ENCODE measurements at regions not wholly inside any gene's neighbourhood (a gene's known extent, or its start where the extent isn't known, plus 50 kb on each side); places are given as distances from the start of the nearest gene placed in this dataset.

GRCh38 chr22:49348631-49349030 lies 479.0 kb downstream of the BRD1 start (continued):
- TF ChIP-seq ZNF148 (tag by site-specific recombination; IDR thresholded peaks at IDR 0.05; ENCODE audit: borderline replicate concordance), result no peak

DNA sequence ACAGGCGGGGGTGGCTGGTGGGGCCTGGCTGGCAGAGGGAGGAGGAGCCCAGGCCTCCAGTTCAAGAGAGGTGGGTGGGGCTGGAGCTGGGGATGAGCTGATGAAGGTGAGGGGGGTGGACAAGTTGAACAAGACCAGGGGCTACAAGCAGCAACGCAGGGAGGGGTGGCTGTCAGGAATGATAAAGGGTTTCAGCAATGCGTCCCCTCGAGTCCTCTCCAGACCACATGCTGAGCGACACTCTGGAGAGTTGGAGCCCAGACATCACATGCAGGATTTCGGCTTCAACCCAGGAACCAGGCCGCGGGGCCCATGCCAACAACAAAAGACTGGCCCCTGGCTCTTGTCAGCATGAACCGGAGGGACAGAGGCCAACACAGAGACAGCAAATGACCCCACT lies 480.3 kb downstream of the BRD1 start:
- Histone ChIP-seq H3K4me1 (ENCODE audit: control insufficient read depth, insufficient read depth, low read length) (no peaks in the 10 kb centered on the region), H3K36me3 (ENCODE audit: control insufficient read depth in 2 of 2, insufficient read depth in 1 of 2, low read length in 2 of 2) (no peaks in the 10 kb centered on the region), H3K9me3 (ENCODE audit: control insufficient read depth, insufficient read depth, low read depth, low read length) (no peaks in the 10 kb centered on the region), H3K27ac (ENCODE audit: extremely low read depth, low read depth, low read length) (no peak overlapping the region), H3K4me3 (ENCODE audit: low read depth, low read length) (no peak overlapping the region)
- ChIA-PET CTCF (interaction anchor here (0.6 to 1.0 kb wide), 2 partner anchors 42 to 1217 kb away, joined by 3 read pairs; no protein-coding TSS in a partner anchor), POLR2A (no interaction called here)
- TF ChIP-seq, protein P1, sequence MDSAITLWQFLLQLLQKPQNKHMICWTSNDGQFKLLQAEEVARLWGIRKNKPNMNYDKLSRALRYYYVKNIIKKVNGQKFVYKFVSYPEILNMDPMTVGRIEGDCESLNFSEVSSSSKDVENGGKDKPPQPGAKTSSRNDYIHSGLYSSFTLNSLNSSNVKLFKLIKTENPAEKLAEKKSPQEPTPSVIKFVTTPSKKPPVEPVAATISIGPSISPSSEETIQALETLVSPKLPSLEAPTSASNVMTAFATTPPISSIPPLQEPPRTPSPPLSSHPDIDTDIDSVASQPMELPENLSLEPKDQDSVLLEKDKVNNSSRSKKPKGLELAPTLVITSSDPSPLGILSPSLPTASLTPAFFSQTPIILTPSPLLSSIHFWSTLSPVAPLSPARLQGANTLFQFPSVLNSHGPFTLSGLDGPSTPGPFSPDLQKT (IDR thresholded peaks at IDR 0.05; ENCODE audit: borderline replicate concordance, low read depth, low read length), result no peak
- TF ChIP-seq ZNF544 (tag by site-specific recombination; IDR thresholded peaks at IDR 0.05) (no peak), ZNF202 (tag by site-specific recombination; IDR thresholded peaks at IDR 0.05; ENCODE audit: borderline replicate concordance) (no peak), OVOL3 (tag by site-specific recombination; IDR thresholded peaks at IDR 0.05) (no peak), HOXA7 (CRISPR knock-in tag; IDR thresholded peaks at IDR 0.05; ENCODE audit: borderline replicate concordance) (no peak), ZNF830 (tag by site-specific recombination; IDR thresholded peaks at IDR 0.05; ENCODE audit: low read depth) (no peak), ZNF184 (tag by site-specific recombination; IDR thresholded peaks at IDR 0.05) (no peak), ZNF677 (tag by site-specific recombination; IDR thresholded peaks at IDR 0.05) (no peak), ZBTB20 (tag by site-specific recombination; IDR thresholded peaks at IDR 0.05) (no peak), ZNF561 (tag by site-specific recombination; IDR thresholded peaks at IDR 0.05; ENCODE audit: borderline replicate concordance) (no peak)

DNA sequence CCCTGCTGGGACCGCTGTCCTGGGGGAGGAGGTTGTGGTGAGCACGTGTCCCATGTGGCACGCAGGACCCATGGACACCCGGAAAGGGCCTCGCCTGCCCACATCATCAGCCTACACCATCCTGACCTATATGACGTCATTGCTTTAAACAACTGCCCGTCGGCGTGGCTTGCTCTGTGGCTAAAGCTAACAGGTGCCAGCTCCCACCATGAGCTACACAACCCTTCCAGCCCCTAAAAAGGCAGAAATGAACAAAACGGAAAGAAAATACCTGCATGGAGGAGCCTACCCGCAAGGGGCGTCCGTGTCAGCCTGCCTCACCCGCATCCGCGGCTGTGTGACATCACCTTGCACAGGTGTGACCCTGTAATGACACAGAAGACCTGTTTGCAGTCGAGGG lies 481.8 kb downstream of the BRD1 start:
- no peak for TF ChIP-seq ZNF266 (tag by site-specific recombination; IDR thresholded peaks at IDR 0.05; ENCODE audit: low read depth)
- peak; percentile 51 for TF ChIP-seq ZFHX2 (tag by site-specific recombination; conservative IDR thresholded peaks at IDR 0.05)
- no peak for TF ChIP-seq ZNF2 (tag by site-specific recombination; IDR thresholded peaks at IDR 0.05)
- no peak for TF ChIP-seq ZNF391 (tag by site-specific recombination; IDR thresholded peaks at IDR 0.05; ENCODE audit: borderline replicate concordance, low read depth)
- no peak for TF ChIP-seq KLF9 (tag by site-specific recombination; IDR thresholded peaks at IDR 0.05; ENCODE audit: low read depth)
- peak; percentile 71 for TF ChIP-seq EGR2 (tag by site-specific recombination; IDR thresholded peaks at IDR 0.05; ENCODE audit: low read depth)
- no peak for TF ChIP-seq TRIM28 (IDR thresholded peaks at IDR 0.05; ENCODE audit: borderline replicate concordance, low read length)
- no peak for TF ChIP-seq ZNF76 (tag by site-specific recombination; IDR thresholded peaks at IDR 0.05; ENCODE audit: borderline replicate concordance, low read depth)
- TF ChIP-seq KLF1 (tag by site-specific recombination; IDR thresholded peaks at IDR 0.05), result no peak
- TF ChIP-seq ZNF623 (tag by site-specific recombination; IDR thresholded peaks at IDR 0.05), result no peak
- TF ChIP-seq AEBP2 (tag by site-specific recombination; IDR thresholded peaks at IDR 0.05; ENCODE audit: borderline replicate concordance), result no peak
- no peak for TF ChIP-seq ZNF843 (tag by site-specific recombination; IDR thresholded peaks at IDR 0.05)
- no peak for TF ChIP-seq ZNF473 (tag by site-specific recombination; IDR thresholded peaks at IDR 0.05)
- TF ChIP-seq ZNF311 (tag by site-specific recombination; IDR thresholded peaks at IDR 0.05; ENCODE audit: borderline replicate concordance), result no peak
- TF ChIP-seq ZNF658 (tag by site-specific recombination; IDR thresholded peaks at IDR 0.05), result no peak
- no peak for TF ChIP-seq ZNF837 (tag by site-specific recombination; IDR thresholded peaks at IDR 0.05)
- ChIA-PET CTCF (no interaction called here), POLR2A (no interaction called here)
- Histone ChIP-seq H3K27ac (ENCODE audit: extremely low read depth, low read depth, low read length) (no peak overlapping the region), H3K4me1 (ENCODE audit: control insufficient read depth, insufficient read depth, low read length) (no peaks in the 10 kb centered on the region), H3K36me3 (ENCODE audit: control insufficient read depth in 2 of 2, insufficient read depth in 1 of 2, low read length in 2 of 2) (no peaks in the 10 kb centered on the region), H3K4me3 (ENCODE audit: low read depth, low read length) (no peak overlapping the region), H3K9me3 (ENCODE audit: control insufficient read depth, insufficient read depth, low read depth, low read length) (no peaks in the 10 kb centered on the region)
